GM23248 (cell line): ENCODE measurements at regions not wholly inside any gene's neighbourhood (a gene's known extent, or its start where the extent isn't known, plus 50 kb on each side); places are given as distances from the start of the nearest gene placed in this dataset.

Source experiments
- EZH2 ChIP-seq: fragments of 200-600 bp; sonication (generic); IDR thresholded peaks from 2 replicates; pipeline ENCODE4 v1.6.1; 2018; ENCODE audit warnings: antibody characterized with exemption, mild to moderate bottlenecking; ENCODE audit not compliant: insufficient read depth, poor library complexity, severe bottlenecking
- EZH2phosphoT487 ChIP-seq: fragments of 200-600 bp; sonication (generic); IDR thresholded peaks from 2 replicates; pipeline ENCODE4 v1.6.1; 2018; ENCODE audit warnings: antibody characterized with exemption, moderate library complexity, mild to moderate bottlenecking, low read depth; ENCODE audit not compliant: insufficient read depth

DNA sequence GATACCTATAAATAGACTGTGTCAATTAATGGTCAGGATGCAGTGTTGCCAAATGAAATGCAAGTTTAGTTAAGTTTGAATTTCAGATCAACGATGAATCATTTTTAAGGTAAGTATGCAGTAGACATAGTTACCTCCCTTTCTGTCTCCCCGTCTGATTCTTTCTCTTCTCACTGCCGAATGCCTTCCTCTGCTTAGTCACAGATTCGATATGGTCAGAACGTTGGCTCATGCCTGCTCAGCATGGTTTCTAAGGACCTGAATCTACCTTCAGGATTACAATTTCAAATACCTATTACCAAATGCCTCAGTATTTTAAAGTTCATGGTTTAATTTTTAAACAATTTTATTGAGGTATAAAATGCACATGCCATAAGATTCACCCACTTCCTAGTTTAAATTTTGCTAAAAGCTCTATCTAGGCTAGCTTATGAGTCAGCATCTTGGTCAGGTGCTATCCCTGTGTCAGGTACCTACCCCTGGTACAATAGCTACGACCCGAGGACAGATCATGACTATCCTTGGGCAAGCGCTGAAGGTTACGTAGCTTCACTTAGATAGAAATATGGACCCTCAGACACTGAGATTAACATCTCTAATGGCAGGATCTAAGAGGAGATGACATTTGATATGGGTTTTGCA is 78.2 kb upstream of the SPON1 start:
- TF ChIP-seq EZH2: no peak
- TF ChIP-seq EZH2phosphoT487: no peak
